ENCODE measurements at regions not wholly inside any gene's neighbourhood (a gene's known extent, or its start where the extent isn't known, plus 50 kb on each side); places are given as distances from the start of the nearest gene placed in this dataset.

GRCh38 chr13:40876020-40876738, 86.8 kb downstream of the SLC25A15 start:
- no peaks in the 10 kb centered on the region for H3K4me1 ChIP-seq (ENCODE audit: control insufficient read depth, insufficient read depth, low read length)
- ChIA-PET CTCF (interaction anchor here (0.7 kb wide), 1 partner anchor 86 kb away, joined by 3 read pairs; no protein-coding TSS in a partner anchor), POLR2A (no interaction called here)
- TF ChIP-seq ZNF48 (tag by site-specific recombination; IDR thresholded peaks at IDR 0.05) (no peak), PRDM2 (tag by site-specific recombination; IDR thresholded peaks at IDR 0.05; ENCODE audit: borderline replicate concordance) (no peak), GLI2 (tag by site-specific recombination; IDR thresholded peaks at IDR 0.05; ENCODE audit: borderline replicate concordance, low read depth) (no peak), ZNF555 (tag by site-specific recombination; conservative IDR thresholded peaks at IDR 0.05) (no peak), ZNF791 (tag by site-specific recombination; IDR thresholded peaks at IDR 0.05) (no peak), ZNF10 (tag by site-specific recombination; IDR thresholded peaks at IDR 0.05) (no peak), ZNF654 (tag by site-specific recombination; IDR thresholded peaks at IDR 0.05; ENCODE audit: low read depth) (no peak), ZNF610 (tag by site-specific recombination; IDR thresholded peaks at IDR 0.05; ENCODE audit: borderline replicate concordance) (no peak), KLF10 (tag by site-specific recombination; IDR thresholded peaks at IDR 0.05) (no peak), ZSCAN23 (tag by site-specific recombination; IDR thresholded peaks at IDR 0.05) (no peak)
- TF ChIP-seq, protein P1, sequence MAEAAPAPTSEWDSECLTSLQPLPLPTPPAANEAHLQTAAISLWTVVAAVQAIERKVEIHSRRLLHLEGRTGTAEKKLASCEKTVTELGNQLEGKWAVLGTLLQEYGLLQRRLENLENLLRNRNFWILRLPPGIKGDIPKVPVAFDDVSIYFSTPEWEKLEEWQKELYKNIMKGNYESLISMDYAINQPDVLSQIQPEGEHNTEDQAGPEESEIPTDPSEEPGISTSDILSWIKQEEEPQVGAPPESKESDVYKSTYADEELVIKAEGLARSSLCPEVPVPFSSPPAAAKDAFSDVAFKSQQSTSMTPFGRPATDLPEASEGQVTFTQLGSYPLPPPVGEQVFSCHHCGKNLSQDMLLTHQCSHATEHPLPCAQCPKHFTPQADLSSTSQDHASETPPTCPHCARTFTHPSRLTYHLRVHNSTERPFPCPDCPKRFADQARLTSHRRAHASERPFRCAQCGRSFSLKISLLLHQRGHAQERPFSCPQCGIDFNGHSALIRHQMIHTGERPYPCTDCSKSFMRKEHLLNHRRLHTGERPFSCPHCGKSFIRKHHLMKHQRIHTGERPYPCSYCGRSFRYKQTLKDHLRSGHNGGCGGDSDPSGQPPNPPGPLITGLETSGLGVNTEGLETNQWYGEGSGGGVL (tag by site-specific recombination; IDR thresholded peaks at IDR 0.05), result no peak
- H3K4me3 ChIP-seq (ENCODE audit: low read depth, low read length), result no peak overlapping the region
- no peaks in the 10 kb centered on the region for H3K36me3 ChIP-seq (ENCODE audit: control insufficient read depth in 2 of 2, insufficient read depth in 1 of 2, low read length in 2 of 2)
- H3K27ac ChIP-seq (ENCODE audit: extremely low read depth, low read depth, low read length), result no peak overlapping the region
- no peaks in the 10 kb centered on the region for H3K9me3 ChIP-seq (ENCODE audit: control insufficient read depth, insufficient read depth, low read depth, low read length)

GRCh38 chr13:40878321-40878720, 88.9 kb downstream of the SLC25A15 start:
- POLR2A ChIA-PET, result no interaction called here
- H3K27ac ChIP-seq (ENCODE audit: extremely low read depth, low read depth, low read length), result no peak overlapping the region
- CTCF ChIA-PET, result no interaction called here
- no peaks in the 10 kb centered on the region for H3K36me3 ChIP-seq (ENCODE audit: control insufficient read depth in 2 of 2, insufficient read depth in 1 of 2, low read length in 2 of 2)
- H3K9me3 ChIP-seq (ENCODE audit: control insufficient read depth, insufficient read depth, low read depth, low read length), result no peaks in the 10 kb centered on the region
- H3K4me1 ChIP-seq (ENCODE audit: control insufficient read depth, insufficient read depth, low read length), result no peaks in the 10 kb centered on the region
- no peak overlapping the region for H3K4me3 ChIP-seq (ENCODE audit: low read depth, low read length)
- TF ChIP-seq ZNF48 (tag by site-specific recombination; IDR thresholded peaks at IDR 0.05), result no peak
- no peak for TF ChIP-seq ZNF416 (tag by site-specific recombination; IDR thresholded peaks at IDR 0.05)
- TF ChIP-seq SP7 (tag by site-specific recombination; IDR thresholded peaks at IDR 0.05), result no peak
- TF ChIP-seq, protein P2, sequence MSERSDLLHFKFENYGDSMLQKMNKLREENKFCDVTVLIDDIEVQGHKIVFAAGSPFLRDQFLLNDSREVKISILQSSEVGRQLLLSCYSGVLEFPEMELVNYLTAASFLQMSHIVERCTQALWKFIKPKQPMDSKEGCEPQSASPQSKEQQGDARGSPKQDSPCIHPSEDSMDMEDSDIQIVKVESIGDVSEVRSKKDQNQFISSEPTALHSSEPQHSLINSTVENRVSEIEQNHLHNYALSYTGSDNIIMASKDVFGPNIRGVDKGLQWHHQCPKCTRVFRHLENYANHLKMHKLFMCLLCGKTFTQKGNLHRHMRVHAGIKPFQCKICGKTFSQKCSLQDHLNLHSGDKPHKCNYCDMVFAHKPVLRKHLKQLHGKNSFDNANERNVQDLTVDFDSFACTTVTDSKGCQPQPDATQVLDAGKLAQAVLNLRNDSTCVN (tag by site-specific recombination; optimal IDR thresholded peaks at IDR 0.05), result no peak
- TF ChIP-seq ZNF777 (tag by site-specific recombination; IDR thresholded peaks at IDR 0.05; ENCODE audit: borderline replicate concordance), result no peak
- no peak for TF ChIP-seq ZNF24 (tag by site-specific recombination; IDR thresholded peaks at IDR 0.05)
- no peak for TF ChIP-seq ZFHX2 (tag by site-specific recombination; conservative IDR thresholded peaks at IDR 0.05)
- TF ChIP-seq ZFP3 (tag by site-specific recombination; IDR thresholded peaks at IDR 0.05; ENCODE audit: low read depth), result no peak
- TF ChIP-seq, protein P3, sequence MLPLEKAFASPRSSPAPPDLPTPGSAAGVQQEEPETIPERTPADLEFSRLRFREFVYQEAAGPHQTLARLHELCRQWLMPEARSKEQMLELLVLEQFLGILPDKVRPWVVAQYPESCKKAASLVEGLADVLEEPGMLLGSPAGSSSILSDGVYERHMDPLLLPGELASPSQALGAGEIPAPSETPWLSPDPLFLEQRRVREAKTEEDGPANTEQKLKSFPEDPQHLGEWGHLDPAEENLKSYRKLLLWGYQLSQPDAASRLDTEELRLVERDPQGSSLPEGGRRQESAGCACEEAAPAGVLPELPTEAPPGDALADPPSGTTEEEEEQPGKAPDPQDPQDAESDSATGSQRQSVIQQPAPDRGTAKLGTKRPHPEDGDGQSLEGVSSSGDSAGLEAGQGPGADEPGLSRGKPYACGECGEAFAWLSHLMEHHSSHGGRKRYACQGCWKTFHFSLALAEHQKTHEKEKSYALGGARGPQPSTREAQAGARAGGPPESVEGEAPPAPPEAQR (tag by site-specific recombination; IDR thresholded peaks at IDR 0.05), result no peak
- no peak for TF ChIP-seq ZNF658 (tag by site-specific recombination; IDR thresholded peaks at IDR 0.05)
- no peak for TF ChIP-seq GLIS1 (tag by site-specific recombination; IDR thresholded peaks at IDR 0.05)
